NCI-H446 treated with DMSO at 0.1 percent for 48 hours (cell line): ENCODE measurements at regions not wholly inside any gene's neighbourhood (a gene's known extent, or its start where the extent isn't known, plus 50 kb on each side); places are given as distances from the start of the nearest gene placed in this dataset.

Source experiments
- DNase-seq: peaks from one replicate; lab custom pipeline; 2025; lab: John Stamatoyannopoulos, UW

DNA sequence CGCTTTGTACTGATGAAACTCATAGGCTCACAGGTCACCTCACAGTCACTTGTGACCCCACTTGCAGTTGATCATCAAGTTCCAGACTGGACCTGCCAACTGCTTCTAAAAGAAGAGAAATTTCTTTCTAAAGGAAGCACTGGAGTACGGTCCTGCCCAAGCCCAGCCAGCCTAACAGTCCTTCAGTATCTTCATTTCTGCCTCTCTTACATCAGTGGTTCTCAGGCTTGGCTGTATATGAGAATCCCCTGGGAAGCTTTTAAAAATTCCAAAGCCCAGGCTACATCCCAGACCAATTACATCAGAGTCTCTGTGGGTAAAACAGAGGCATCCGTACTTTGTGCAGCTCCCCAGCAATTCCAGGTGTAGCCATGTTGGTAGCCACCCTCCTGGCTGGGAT, 282.1 kb downstream of the NFIB start:
- DNase-seq, result no peak

DNA sequence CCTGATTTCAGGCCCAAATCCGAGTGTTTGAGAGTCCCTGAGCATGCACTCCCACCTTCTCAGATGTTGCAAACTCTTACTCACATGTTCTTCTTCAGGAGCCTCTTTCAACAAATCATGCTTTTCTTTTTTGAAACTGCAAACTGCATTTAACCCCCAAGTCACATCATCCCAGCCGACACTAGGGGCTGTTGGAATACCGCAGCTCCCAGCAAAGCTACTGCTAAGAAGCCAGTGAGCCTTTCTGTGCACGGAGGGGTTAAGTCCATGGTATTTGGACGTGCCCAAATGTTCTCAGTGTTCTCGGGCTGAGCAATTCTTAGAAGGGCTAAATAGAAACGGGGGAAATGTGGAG, 282.9 kb downstream of the NFIB start:
- no peak for DNase-seq

DNA sequence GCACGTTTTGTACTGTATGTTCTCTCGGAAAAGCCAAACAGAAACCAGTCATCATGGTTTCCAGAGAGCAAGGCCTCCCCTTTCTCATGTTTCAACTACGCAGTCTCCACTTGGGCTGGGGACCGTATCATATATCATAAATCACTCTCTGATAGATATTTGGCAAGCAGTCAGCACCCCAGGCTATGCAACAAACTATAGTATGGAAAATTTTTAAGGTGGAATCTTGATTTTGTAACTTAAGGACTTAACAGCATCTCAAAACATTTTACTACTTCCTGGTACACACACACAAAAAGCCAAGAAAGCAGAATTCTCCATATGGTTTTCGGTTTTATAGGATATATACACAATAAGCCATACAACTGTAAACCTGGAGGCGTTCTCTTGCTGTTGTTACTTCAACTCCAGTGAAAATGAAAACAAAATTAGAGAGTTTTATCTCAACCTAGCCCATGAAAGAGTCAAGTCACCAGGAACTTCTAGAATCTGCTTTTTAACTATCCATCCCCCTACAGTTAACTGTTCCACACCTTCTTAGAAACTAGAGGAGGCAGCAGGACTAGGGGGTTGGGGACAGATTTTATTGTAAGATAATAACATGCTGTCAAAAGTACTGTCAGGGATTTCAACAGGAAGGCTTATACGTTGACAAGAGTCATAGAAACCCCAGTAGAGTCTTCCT, 283.4 kb downstream of the NFIB start:
- peak; percentile 85 for DNase-seq

DNA sequence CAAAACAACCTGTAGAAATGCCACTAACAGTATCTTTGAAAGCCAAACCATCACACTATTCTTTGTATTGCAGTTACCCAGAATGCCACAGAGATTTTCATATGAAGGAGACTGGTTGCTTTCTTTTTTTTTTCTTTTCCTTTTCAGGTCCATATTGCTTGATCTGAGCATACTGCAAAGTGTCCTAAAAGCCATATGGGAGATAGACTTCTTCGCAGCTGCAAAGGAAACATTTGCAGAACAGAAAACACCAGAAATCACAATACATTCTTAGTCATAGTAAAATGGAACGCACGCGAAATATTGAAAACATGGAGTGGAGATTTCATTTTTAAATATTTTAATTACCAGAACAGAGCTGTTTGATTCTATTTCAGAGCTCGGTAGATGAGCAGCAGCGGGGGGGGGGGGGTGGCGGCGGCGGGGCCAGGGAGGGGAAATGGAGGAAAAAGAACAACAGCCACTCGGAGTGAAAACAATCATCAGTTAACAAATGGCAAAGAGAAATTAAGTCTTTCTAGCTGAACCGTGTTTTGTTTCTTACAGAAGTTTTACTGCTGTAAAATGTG, 284.1 kb downstream of the NFIB start:
- DNase-seq, result no peak

DNA sequence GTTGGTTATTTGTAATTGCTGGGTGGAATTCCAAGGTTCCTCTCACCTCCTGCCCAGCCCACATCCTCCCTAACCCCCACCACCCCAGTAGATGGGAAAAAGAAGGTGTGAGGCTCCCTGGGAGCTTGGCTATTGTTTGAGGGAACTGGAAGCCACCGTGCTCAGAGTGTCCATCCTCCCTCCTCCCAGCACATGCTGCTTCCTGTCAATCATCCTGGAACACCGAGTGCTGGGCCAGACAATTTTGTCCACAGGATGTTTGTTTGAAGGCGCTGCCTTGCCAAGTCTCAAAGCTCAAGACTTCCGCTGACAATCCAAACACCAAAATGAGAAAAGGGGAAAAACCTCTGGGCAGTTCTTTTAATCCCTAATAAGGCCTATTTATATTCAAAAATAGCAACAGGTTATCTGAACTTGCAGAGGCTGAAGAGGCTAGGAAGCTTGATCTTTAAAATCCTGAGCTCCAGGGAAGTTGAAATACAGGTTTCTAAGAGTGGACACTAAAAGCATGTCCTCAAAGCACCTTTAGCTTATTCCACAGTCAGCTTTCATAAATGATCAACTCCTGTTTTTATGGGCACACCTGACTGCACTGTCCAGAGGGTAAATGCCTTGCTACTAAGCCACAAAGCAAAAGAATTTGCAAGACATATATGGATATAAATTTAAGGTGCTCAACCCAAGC, 286.7 kb downstream of the NFIB start:
- DNase-seq, result no peak

DNA sequence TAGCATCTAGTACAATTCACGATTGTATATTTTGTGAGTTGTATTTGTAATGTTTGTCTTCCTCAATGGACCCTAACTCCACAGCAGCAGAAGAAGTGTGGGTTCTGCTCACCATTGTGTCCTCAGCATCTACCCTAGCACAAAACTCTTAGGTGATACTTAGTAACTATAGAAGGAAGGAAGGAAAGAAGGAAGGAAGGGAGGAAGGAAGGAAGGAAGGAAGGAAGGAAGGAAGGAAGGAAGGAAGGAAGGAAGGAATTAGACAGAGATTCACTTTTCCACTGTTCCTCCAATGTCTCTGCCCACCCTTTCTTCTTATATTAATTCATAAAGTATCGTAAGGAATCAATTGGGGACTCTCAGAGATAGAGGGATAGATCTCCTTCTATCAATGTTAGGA, 288.2 kb downstream of the NFIB start:
- no peak for DNase-seq

DNA sequence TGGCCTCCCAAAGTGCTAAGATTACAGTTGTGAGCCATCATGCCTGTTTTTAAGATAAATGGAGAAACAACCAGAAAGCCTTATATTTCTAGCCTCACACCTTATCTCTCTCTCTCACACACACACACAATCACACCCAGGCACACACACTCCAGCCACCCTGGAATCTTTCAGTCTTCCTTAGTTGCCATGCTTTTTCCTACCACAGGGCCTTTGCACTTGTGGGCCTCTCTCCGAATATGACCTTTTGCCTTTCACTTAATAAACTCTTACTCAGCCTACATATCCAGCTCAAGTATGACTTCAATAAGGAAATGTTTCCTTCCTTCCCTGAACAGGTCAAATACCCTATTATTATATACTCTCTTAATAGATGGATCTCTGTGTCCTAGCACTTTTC, 290.7 kb downstream of the NFIB start:
- no peak for DNase-seq

DNA sequence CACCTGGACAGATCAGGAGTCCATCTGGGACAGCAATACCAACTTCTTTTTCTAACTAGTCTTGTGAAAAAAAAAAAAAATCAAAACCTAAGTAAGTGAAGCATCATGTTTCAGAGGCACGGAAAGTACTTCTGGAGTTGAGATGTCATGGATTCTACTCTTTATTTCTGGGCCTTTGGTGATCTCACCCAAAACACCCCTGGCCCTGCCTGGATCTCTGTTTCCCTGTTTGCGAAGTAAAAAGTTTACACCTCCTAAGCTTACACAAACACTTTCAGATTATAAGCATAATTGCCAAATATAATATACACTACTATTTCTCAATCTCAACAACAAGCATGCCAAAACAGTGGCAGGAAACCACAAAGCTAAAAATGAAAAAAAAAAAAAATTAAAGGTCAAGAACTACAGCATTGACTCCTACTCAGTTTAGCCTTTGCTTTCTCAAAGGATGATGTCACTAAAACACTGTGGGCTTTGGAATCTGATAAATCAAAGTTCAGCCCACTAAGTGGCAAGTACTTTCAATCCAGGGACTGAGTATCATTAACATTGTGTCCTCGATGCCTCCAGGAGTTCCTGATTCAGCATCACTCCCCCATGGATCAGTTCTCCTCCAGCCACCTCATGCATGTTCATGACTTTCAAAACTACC, 291.9 kb downstream of the NFIB start:
- no peak for DNase-seq

DNA sequence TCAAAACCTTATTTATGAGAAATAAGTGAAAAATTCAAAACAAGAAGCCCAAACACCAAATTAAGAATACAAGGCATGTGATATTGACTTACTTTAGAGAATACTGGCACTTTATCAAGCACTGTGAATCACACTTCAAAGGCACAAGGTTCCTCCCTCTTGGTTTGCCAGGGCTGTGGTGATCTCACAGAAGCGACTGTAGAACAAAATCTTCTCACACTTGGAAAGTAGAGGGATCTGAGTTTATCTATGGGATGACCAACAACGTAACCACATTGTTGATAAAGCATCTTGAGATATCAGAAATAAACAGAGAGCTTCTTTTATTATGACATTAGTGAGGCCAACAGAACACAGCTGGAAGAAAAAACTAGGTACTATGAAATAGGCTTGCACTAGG, 295.9 kb downstream of the NFIB start:
- peak; percentile 89 for DNase-seq

DNA sequence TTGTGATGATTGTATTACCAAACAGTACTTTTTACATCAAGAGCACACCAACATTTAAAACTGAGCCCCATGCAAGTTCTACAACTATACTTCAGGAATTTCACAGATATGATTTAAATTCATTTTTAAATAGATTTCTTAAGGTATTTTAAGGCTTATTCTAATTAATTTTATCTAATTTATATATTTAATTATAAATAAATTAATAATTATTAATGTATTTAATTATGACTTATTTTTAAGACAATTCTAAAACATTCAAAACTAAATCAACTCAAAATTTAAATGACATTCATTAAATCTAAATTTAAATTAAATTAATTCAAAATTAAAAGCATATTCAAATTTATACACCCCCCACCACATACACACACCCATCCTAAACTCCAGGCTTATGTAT, 299.2 kb downstream of the NFIB start:
- no peak for DNase-seq

DNA sequence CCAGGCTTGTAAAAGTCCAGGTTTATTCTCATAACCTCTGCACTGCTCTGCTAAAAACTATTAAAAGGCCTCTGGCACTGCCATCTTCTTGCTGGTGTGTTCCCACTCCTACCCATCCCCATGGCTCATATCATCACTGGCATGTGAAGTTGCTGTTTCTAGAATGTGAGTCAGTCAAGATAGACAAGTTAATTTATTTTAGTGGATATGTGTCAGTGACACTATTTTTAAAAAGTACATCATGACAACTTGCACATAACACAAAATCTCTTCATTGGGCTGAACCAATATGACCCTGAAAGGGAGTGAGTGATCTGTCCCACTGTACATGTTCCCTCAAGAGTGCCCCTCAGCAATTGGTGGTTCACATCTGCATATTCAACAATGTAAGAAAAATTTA, 299.7 kb downstream of the NFIB start:
- DNase-seq, result no peak

DNA sequence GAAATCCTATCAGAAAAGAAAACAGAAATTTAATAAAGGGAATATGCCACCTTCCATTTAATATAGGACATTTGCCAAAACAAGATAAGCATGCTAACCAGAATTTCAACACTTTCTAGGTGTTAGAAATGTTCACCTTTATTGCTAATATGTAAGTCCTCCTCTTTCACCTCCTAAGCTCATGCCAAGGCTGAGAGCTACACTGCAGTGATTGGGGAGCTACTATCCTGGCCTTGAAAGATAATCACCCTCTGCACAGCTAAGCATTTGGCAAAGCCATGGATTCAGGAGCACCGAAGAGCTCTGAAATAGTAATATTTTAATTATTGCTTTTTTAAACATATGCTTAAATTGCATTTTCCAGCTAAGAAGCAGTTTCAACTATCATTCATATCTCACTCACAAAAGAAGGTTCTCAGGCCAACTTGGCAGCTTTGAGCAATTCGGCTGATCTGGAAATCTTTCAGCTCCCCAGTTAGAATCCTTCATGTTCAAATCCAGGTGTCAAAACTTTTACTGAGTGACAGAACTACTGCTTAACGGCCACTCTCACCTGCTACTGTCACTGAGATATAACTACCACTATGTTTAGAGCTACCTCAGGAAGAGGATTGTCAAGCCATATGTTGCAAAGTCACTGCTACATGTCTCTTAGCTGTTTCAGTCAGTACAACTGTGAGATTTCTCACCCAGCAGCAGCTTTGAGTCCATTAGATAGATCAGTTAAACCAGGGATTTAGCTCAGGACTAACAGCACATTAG, 302.0 kb downstream of the NFIB start:
- no peak for DNase-seq

DNA sequence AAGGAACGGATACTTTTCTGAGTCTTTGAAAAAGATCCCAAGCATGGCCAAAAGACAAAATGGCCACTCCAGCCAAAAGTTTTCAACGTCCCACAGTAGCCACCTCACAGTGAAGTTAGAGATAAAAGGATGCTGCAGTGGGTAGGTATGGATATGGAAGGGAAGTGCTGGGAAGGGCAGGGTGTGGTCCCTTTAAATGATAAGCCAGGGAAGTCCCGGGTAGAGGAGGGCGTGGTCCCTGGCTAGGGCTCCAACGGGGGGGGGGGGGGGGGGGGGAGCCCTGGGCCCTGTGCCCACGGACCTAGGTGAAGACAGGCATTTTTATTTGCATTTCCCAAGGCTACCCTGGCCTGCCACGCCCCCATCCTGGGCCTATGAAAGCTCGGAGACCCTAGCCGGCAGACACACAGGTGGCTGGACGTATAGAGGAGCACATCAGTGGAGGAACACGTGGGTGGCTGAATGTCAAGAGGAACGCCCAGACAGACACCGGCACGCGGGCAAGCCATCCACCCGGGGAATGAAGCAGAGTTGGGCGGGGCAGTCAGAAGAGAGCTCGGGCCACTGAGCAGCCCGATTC, 306.7 kb downstream of the NFIB start:
- no peak for DNase-seq

DNA sequence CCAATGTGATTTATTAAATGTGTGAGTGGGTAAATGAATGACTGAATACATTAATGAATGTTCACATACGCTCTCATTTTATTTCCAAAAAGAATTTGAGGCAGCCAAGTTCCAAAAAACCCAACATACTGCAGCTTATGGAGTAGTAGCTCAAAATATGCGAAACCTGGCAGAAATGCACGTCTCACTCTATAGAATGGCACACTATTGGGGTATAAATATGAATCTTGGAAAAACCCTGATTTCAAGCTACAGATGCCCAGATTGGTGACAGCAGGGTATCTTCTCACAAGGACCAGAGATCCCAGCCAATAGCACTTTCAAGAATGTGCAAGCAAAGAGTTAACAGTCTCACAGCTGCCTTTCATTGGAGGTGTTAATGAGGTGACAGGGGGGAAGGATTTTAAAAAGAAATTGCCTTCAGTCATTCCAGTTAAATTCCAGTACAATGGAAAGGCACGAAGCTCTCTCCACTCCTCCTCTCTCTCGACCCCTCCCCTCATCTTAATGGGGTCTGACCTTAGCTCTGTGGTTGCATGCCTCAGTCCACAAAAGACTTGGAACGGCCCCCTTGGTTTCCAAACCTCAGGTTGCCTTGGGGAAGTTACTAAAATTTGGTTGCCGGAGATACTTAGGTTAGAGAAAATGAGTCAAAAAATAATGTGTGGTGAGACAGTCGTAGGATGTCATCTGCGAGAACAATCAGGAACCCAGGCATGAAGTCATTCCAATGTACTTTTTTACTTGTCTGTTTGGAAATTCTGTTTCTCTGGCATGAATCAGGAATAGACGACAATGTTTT, 307.4 kb downstream of the NFIB start:
- peak; percentile 63 for DNase-seq

DNA sequence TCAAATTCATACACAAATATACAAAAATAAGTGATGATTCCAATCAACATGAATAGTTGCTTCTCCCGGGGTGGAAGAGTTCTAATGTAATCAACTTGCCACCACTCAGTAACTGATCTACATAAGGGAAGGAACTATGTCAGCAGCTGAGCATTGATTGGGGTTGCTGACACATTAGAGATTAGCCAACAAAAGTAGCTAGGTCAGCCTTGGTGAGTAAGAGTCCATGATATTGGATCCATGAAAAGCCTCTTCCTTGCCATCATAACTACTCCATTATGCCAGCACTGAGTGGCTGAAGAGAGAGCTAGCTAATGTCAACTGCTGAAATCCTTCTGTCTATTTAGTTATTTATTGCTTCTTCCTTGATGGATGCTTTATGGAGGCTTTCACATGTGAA, 309.8 kb downstream of the NFIB start:
- DNase-seq, result no peak

DNA sequence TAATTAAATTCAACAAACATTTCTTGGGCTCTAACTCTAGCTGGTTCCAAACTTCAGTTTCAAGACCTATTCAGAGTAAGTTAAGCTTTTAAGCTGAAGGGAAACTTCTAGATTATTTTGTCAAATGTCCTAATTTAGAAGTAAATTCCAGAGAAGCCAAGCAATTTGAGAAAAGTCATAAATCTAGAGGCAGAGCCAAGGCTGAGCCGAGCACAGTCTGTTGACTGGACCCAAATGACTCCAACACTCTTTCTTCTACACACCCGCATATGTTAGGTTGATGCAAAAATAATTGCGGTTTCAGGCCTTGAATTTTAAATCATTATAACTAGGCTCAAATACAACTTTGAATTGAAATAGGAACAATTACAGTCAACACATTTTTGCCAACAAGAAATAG, 319.7 kb downstream of the NFIB start:
- peak; percentile 82 for DNase-seq

DNA sequence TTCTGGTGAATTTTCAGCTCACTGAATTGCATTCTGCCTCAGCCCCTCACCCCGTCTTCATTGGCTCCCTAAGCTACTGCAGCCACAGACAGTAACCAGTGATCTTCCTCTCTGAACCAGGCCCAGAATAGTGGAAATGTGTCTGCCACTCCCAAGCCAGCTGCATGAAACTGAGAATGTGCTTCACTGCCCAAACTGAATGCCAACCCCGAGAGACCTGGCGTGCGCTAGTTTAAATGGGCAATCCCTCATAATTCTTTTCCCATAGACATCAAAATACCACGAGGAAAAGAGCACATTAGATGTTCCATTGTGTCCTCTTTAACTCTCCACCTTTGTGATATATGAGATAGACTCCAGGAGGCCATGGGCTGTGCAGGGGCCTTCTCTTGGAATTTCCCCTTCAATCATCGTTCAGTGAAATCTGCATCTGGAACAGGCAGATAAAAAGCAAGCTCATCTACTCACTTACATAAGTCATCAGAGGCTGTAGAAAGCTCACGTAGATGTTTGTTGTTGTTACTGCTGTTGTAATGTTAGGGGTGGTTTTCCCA, 320.2 kb downstream of the NFIB start:
- DNase-seq, result peak; percentile 100

DNA sequence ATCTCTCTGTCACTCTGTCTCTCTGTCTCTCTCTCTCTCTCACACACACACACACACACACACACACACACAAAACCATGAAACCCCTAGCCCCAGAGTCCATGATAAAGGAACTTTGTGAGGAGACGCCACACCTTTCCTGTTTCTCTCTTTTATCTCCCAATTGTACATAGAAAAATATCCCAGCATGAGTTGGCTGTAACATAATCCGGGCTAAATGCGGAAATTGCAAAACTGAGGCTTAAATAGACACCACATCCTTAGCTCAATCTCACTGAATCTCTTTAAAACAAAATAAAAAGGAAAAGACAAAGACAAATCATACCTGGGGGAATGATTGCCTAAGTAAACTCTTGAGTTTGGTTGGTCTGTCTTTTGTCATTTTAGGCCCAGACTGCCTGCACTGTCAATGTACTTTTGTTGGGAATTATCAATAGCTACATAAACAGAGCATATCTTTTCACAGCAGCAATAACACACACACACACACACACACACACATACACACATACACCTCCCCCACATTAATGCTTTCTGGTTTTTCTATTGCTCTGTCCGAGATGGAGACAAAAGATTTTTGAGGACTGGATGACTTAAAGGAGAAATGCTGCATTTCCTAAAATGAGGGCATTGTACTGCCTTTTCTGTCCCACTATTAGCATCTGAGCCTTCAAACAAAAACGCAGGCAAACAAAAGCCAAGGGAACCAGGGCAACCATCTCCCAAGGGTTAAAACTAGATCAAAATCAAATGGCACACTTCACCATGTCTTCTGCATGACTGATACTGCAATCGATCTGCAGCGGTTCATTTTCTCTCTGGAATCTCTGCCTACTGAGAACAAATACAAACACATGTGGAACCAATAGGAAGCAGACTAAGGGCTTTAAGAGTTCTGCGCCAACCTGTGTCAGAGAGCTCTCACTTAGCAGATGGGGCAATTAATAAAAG, 321.5 kb downstream of the NFIB start:
- peak; percentile 100 for DNase-seq

DNA sequence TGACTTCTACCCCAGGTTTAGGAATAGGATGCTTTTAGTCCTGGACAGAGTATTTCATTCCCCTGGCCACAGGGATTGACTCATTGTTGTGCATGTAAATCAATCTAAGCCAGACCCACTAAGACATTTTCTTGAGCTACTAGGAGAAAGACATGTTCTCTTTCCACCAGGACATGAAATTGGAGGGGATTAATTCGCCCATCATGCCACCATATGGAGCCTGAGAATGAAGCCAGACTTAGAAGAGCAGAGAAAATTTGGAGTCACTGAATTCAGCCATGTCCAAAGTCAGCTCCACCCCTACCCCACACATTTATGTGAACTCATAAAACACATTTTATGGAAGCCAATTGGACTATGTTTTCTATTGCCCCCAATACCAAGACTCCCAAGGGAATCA, 322.5 kb downstream of the NFIB start:
- DNase-seq, result peak; percentile 84

DNA sequence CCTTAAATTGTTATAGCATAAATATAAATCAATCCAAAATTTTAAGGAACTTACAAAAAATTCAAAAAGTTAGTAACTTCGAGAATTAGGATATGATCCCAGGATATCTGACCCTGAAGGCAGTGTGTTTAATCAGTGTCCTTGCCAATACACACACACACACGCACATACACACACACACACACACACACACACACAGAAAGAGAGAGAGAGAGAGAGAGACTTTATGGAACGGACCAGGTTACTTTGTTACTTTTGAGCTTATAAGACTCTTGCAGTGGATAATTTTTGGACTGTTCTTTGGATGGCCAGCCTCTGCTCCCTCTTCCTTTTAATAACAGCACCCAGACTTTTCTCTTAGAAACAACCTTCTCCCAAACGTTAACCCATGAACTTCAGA, 322.9 kb downstream of the NFIB start:
- no peak for DNase-seq
